ENCODE measurements at regions not wholly inside any gene's neighbourhood (a gene's known extent, or its start where the extent isn't known, plus 50 kb on each side); places are given as distances from the start of the nearest gene placed in this dataset.

GRCh38 chr10:120667276-120667675, 183.9 kb upstream of the WDR11 start:
- intact Hi-C loops (cut with micrococcal nuclease; ENCODE audit: unreplicated experiment) = no loop called here
- H3K27me3 ChIP-seq (ENCODE audit: control insufficient read depth in 1 of 2, insufficient read depth in 2 of 2, low read length in 2 of 2) = peaks cover 0 to 22% of the 10 kb centered on the region in 2 experiments; a peak in 3 of 5 replicates
- no peaks in the 10 kb centered on the region for H4K20me1 ChIP-seq (ENCODE audit: insufficient read depth, low read length)
- no peak for TF ChIP-seq ZFP90 (CRISPR knock-in tag; IDR thresholded peaks at IDR 0.05; ENCODE audit: borderline replicate concordance)
- TF ChIP-seq ZNF879 (CRISPR knock-in tag; IDR thresholded peaks at IDR 0.05) = no peak
- no peak for TF ChIP-seq ETV6 (CRISPR knock-in tag; conservative IDR thresholded peaks at IDR 0.05)
- TF ChIP-seq, protein P1, sequence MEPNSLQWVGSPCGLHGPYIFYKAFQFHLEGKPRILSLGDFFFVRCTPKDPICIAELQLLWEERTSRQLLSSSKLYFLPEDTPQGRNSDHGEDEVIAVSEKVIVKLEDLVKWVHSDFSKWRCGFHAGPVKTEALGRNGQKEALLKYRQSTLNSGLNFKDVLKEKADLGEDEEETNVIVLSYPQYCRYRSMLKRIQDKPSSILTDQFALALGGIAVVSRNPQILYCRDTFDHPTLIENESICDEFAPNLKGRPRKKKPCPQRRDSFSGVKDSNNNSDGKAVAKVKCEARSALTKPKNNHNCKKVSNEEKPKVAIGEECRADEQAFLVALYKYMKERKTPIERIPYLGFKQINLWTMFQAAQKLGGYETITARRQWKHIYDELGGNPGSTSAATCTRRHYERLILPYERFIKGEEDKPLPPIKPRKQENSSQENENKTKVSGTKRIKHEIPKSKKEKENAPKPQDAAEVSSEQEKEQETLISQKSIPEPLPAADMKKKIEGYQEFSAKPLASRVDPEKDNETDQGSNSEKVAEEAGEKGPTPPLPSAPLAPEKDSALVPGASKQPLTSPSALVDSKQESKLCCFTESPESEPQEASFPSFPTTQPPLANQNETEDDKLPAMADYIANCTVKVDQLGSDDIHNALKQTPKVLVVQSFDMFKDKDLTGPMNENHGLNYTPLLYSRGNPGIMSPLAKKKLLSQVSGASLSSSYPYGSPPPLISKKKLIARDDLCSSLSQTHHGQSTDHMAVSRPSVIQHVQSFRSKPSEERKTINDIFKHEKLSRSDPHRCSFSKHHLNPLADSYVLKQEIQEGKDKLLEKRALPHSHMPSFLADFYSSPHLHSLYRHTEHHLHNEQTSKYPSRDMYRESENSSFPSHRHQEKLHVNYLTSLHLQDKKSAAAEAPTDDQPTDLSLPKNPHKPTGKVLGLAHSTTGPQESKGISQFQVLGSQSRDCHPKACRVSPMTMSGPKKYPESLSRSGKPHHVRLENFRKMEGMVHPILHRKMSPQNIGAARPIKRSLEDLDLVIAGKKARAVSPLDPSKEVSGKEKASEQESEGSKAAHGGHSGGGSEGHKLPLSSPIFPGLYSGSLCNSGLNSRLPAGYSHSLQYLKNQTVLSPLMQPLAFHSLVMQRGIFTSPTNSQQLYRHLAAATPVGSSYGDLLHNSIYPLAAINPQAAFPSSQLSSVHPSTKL (CRISPR knock-in tag; IDR thresholded peaks at IDR 0.05) = no peak
- TF ChIP-seq, protein P2, sequence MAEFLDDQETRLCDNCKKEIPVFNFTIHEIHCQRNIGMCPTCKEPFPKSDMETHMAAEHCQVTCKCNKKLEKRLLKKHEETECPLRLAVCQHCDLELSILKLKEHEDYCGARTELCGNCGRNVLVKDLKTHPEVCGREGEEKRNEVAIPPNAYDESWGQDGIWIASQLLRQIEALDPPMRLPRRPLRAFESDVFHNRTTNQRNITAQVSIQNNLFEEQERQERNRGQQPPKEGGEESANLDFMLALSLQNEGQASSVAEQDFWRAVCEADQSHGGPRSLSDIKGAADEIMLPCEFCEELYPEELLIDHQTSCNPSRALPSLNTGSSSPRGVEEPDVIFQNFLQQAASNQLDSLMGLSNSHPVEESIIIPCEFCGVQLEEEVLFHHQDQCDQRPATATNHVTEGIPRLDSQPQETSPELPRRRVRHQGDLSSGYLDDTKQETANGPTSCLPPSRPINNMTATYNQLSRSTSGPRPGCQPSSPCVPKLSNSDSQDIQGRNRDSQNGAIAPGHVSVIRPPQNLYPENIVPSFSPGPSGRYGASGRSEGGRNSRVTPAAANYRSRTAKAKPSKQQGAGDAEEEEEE (CRISPR knock-in tag; IDR thresholded peaks at IDR 0.05; ENCODE audit: borderline replicate concordance) = no peak
- no peak for TF ChIP-seq ETS1 (CRISPR knock-in tag; IDR thresholded peaks at IDR 0.05)
- TF ChIP-seq LRRFIP1 (CRISPR knock-in tag; conservative IDR thresholded peaks at IDR 0.05) = no peak
- no peak for TF ChIP-seq NR2F2 (IDR thresholded peaks at IDR 0.05; ENCODE audit: borderline replicate concordance, low read depth)
- no peak for TF ChIP-seq ZNF629 (CRISPR knock-in tag; conservative IDR thresholded peaks at IDR 0.05)
- TF ChIP-seq ZNF264 (CRISPR knock-in tag; IDR thresholded peaks at IDR 0.05) = no peak
- TF ChIP-seq TBX2 (CRISPR knock-in tag; IDR thresholded peaks at IDR 0.05; ENCODE audit: borderline replicate concordance) = no peak
- TF ChIP-seq CBFB (CRISPR knock-in tag; IDR thresholded peaks at IDR 0.05) = no peak
- TF ChIP-seq SMAD1 (CRISPR knock-in tag; IDR thresholded peaks at IDR 0.05; ENCODE audit: borderline replicate concordance, low read depth) = no peak
- no peak for TF ChIP-seq DNMT1 (CRISPR knock-in tag; IDR thresholded peaks at IDR 0.05)
- H3K36me3 ChIP-seq (replicated peaks in 1 of 2; ENCODE audit: control insufficient read depth in 1 of 2, insufficient read depth in 2 of 2, low read length in 2 of 2) = no peaks in the 10 kb centered on the region
- H3K4me2 ChIP-seq (ENCODE audit: low read depth, low read length) = no peak overlapping the region
- no peak for ATAC-seq
- no peak overlapping the region for H3K27ac ChIP-seq (ENCODE audit: extremely low read length, insufficient read depth, low read length)
- H3K4me3 ChIP-seq (replicated peaks in 1 of 3; ENCODE audit: insufficient read depth in 1 of 3, low read depth in 2 of 3, low read length in 3 of 3) = no peak overlapping the region
- no peaks in the 10 kb centered on the region for H3K79me2 ChIP-seq (ENCODE audit: insufficient read depth, low read length)
- ChIA-PET CTCF (ENCODE audit: low intra/inter-chr PET ratio, low total read pairs) (no interaction called here), POLR2A (no interaction called here)
- H3K9ac ChIP-seq (ENCODE audit: insufficient read depth, low read depth, low read length) = no peak overlapping the region
- no peaks in the 10 kb centered on the region for H3K4me1 ChIP-seq (ENCODE audit: insufficient read depth, low read length)
- no peak for FAIRE-seq
- no peak for DNase-seq (ENCODE audit: low spot score)
- H2AFZ ChIP-seq (ENCODE audit: low read length) = no peak overlapping the region
- 9% methylated on average over 4 of the region's 4 CpGs for WGBS (ENCODE audit: low lambda C conversion rate)
- in situ Hi-C loops (cut with HindIII; ENCODE audit: extremely low pct_ligation_motif_present, low pct_unique_long_range_greater_than_20kb) = no loop called here
- H3K9me3 ChIP-seq (ENCODE audit: low read length) = no peaks in the 10 kb centered on the region
- BruUV-seq (replicated peaks) = no TSS peak
